ENCODE measurements at regions not wholly inside any gene's neighbourhood (a gene's known extent, or its start where the extent isn't known, plus 50 kb on each side); places are given as distances from the start of the nearest gene placed in this dataset.

- ATAC-seq: no peak
- Histone ChIP-seq H3K36me3 (ENCODE audit: control insufficient read depth, insufficient read depth, low read length) (no peaks in the 10 kb centered on the region), H3K27ac (ENCODE audit: low read length) (no peak overlapping the region), H3K4me1 (ENCODE audit: control insufficient read depth, insufficient read depth, low read length) (no peaks in the 10 kb centered on the region), H3K27me3 (ENCODE audit: control insufficient read depth, insufficient read depth, low read length) (no peaks in the 10 kb centered on the region), H3K4me3 (ENCODE audit: low read depth in 2 of 2, low read length in 2 of 2) (no peak overlapping the region), H3K9me3 (ENCODE audit: control insufficient read depth, insufficient read depth, low read depth, low read length) (no peaks in the 10 kb centered on the region)
- DNase-seq (ENCODE audit: low read depth, low spot score): no peak
- ChIA-PET CTCF (no interaction called here), POLR2A (no interaction called here)
- intact Hi-C loops (cut with micrococcal nuclease; ENCODE audit: unreplicated experiment) (no loop called here), in situ Hi-C loops (cut with HindIII; ENCODE audit: low pct_unique_long_range_greater_than_20kb, low sequenced_read_pairs) (no loop called here)
- BruUV-seq (replicated peaks): no TSS peak
- TF ChIP-seq SIN3A (IDR thresholded peaks at IDR 0.05; ENCODE audit: borderline replicate concordance, insufficient read depth, low read depth, low read length) (no peak), CTCF (IDR thresholded peaks at IDR 0.05) (no peak), TCF7L2 (IDR thresholded peaks at IDR 0.05; ENCODE audit: low read depth, low read length) (no peak), POLR2AphosphoS5 (IDR thresholded peaks at IDR 0.05; ENCODE audit: low read depth, low read length) (no peak), REST (IDR thresholded peaks at IDR 0.05; ENCODE audit: insufficient read depth in 1 of 2, low read depth in 2 of 2, low read length in 1 of 2) (no peak)
Measured at GRCh38 chr1:239765163-239765562, 326.5 kb upstream of the FMN2 start.

GRCh38 chr1:239771550-239771949 is 320.1 kb upstream of the FMN2 start:
- H3K27me3 ChIP-seq (ENCODE audit: control insufficient read depth, insufficient read depth, low read length): no peaks in the 10 kb centered on the region
- no peak for TF ChIP-seq TCF7L2 (IDR thresholded peaks at IDR 0.05; ENCODE audit: low read depth, low read length)
- TF ChIP-seq CTCF (IDR thresholded peaks at IDR 0.05): no peak
- H3K27ac ChIP-seq (ENCODE audit: low read length): no peak overlapping the region
- no peak overlapping the region for H3K4me3 ChIP-seq (ENCODE audit: low read depth in 2 of 2, low read length in 2 of 2)
- in situ Hi-C loops (cut with HindIII; ENCODE audit: low pct_unique_long_range_greater_than_20kb, low sequenced_read_pairs) (no loop called here), intact Hi-C loops (cut with micrococcal nuclease; ENCODE audit: unreplicated experiment) (no loop called here)
- POLR2A ChIA-PET: no interaction called here
- H3K36me3 ChIP-seq (ENCODE audit: control insufficient read depth, insufficient read depth, low read length): no peaks in the 10 kb centered on the region
- H3K9me3 ChIP-seq (ENCODE audit: control insufficient read depth, insufficient read depth, low read depth, low read length): no peaks in the 10 kb centered on the region
- CTCF ChIA-PET: no interaction called here
- H3K4me1 ChIP-seq (ENCODE audit: control insufficient read depth, insufficient read depth, low read length): no peaks in the 10 kb centered on the region
- ATAC-seq (no peak), DNase-seq (ENCODE audit: low read depth, low spot score) (no peak)
- no TSS peak for BruUV-seq (replicated peaks)

- ChIA-PET CTCF (no interaction called here), POLR2A (no interaction called here)
- Histone ChIP-seq H3K27ac (ENCODE audit: low read length) (no peak overlapping the region), H3K36me3 (ENCODE audit: control insufficient read depth, insufficient read depth, low read length) (no peaks in the 10 kb centered on the region), H3K9me3 (ENCODE audit: control insufficient read depth, insufficient read depth, low read depth, low read length) (no peaks in the 10 kb centered on the region), H3K4me3 (ENCODE audit: low read depth in 2 of 2, low read length in 2 of 2) (no peak overlapping the region), H3K4me1 (ENCODE audit: control insufficient read depth, insufficient read depth, low read length) (no peaks in the 10 kb centered on the region), H3K27me3 (ENCODE audit: control insufficient read depth, insufficient read depth, low read length) (no peaks in the 10 kb centered on the region)
- intact Hi-C loops (cut with micrococcal nuclease; ENCODE audit: unreplicated experiment): no loop called here
- DNase-seq (ENCODE audit: low read depth, low spot score) (no peak), ATAC-seq (no peak)
- in situ Hi-C loops (cut with HindIII; ENCODE audit: low pct_unique_long_range_greater_than_20kb, low sequenced_read_pairs): no loop called here
- TF ChIP-seq SIN3A (IDR thresholded peaks at IDR 0.05; ENCODE audit: borderline replicate concordance, insufficient read depth, low read depth, low read length): no peak
- no peak for TF ChIP-seq REST (IDR thresholded peaks at IDR 0.05; ENCODE audit: insufficient read depth in 1 of 2, low read depth in 2 of 2, low read length in 1 of 2)
- TF ChIP-seq CTCF (IDR thresholded peaks at IDR 0.05): no peak
- TF ChIP-seq TCF7L2 (IDR thresholded peaks at IDR 0.05; ENCODE audit: low read depth, low read length): no peak
- TF ChIP-seq POLR2AphosphoS5 (IDR thresholded peaks at IDR 0.05; ENCODE audit: low read depth, low read length): no peak
- BruUV-seq (replicated peaks): no TSS peak
Measured at GRCh38 chr1:239772446-239772845, 319.2 kb upstream of the FMN2 start.
